ENCODE measurements at regions not wholly inside any gene's neighbourhood (a gene's known extent, or its start where the extent isn't known, plus 50 kb on each side); places are given as distances from the start of the nearest gene placed in this dataset.
"Not testable (repeated sequence)": the region's sequence is repeated elsewhere in the genome, so short reads cannot be mapped to it uniquely, and the experiment has no call there.

- no peak for DNase-seq (ENCODE audit: low read depth in 4 of 4, low spot score in 2 of 4)
Measured at GRCh38 chr14:58972233-58973017, 216.0 kb upstream of the DAAM1 start.

GRCh38 chr14:58977366-58977765 lies 211.1 kb upstream of the DAAM1 start:
- no peak for DNase-seq (ENCODE audit: low read depth in 4 of 4, low spot score in 2 of 4)

GRCh38 chr14:58978343-58978742 lies 210.1 kb upstream of the DAAM1 start:
- DNase-seq (ENCODE audit: low read depth in 4 of 4, low spot score in 2 of 4) = no peak

- DNase-seq (ENCODE audit: low read depth in 4 of 4, low spot score in 2 of 4) = no peak
Measured at GRCh38 chr14:58979325-58979724, 209.1 kb upstream of the DAAM1 start.

- no peak for DNase-seq (ENCODE audit: low read depth in 4 of 4, low spot score in 2 of 4)
Measured at GRCh38 chr14:58981840-58982239, 206.6 kb upstream of the DAAM1 start.

- DNase-seq (ENCODE audit: low read depth in 4 of 4, low spot score in 2 of 4) = no peak
Measured at GRCh38 chr14:58985786-58986185, 202.7 kb upstream of the DAAM1 start.

GRCh38 chr14:58987591-58987990 lies 200.9 kb upstream of the DAAM1 start:
- no peak for DNase-seq (ENCODE audit: low read depth in 4 of 4, low spot score in 2 of 4)

GRCh38 chr14:58992935-58993334 lies 195.5 kb upstream of the DAAM1 start:
- DNase-seq (ENCODE audit: low read depth in 4 of 4, low spot score in 2 of 4) = no peak

- no peak for DNase-seq (ENCODE audit: low read depth in 4 of 4, low spot score in 2 of 4)
Measured at GRCh38 chr14:58994130-58994529, 194.3 kb upstream of the DAAM1 start.

- no peak for DNase-seq (ENCODE audit: low read depth in 4 of 4, low spot score in 2 of 4)
Measured at GRCh38 chr14:59004012-59004411, 184.5 kb upstream of the DAAM1 start.

GRCh38 chr14:59006179-59006578 lies 182.3 kb upstream of the DAAM1 start:
- not testable (repeated sequence) for DNase-seq (ENCODE audit: low read depth in 4 of 4, low spot score in 2 of 4)

- no peak for DNase-seq (ENCODE audit: low read depth in 4 of 4, low spot score in 2 of 4)
Measured at GRCh38 chr14:59009967-59010366, 178.5 kb upstream of the DAAM1 start.

- DNase-seq (ENCODE audit: low read depth in 4 of 4, low spot score in 2 of 4) = no peak
Measured at GRCh38 chr14:59013672-59014298, 174.7 kb upstream of the DAAM1 start.

GRCh38 chr14:59015482-59015881 lies 173.0 kb upstream of the DAAM1 start:
- DNase-seq (ENCODE audit: low read depth in 4 of 4, low spot score in 2 of 4) = no peak

GRCh38 chr14:59017285-59017965 lies 171.0 kb upstream of the DAAM1 start:
- DNase-seq (ENCODE audit: low read depth in 4 of 4, low spot score in 2 of 4) = no peak

GRCh38 chr14:59018460-59018859 lies 170.0 kb upstream of the DAAM1 start:
- DNase-seq (ENCODE audit: low read depth in 4 of 4, low spot score in 2 of 4) = no peak

GRCh38 chr14:59018978-59019377 lies 169.5 kb upstream of the DAAM1 start:
- no peak for DNase-seq (ENCODE audit: low read depth in 4 of 4, low spot score in 2 of 4)

GRCh38 chr14:59020382-59020781 lies 168.1 kb upstream of the DAAM1 start:
- DNase-seq (ENCODE audit: low read depth in 4 of 4, low spot score in 2 of 4) = no peak

- DNase-seq (ENCODE audit: low read depth in 4 of 4, low spot score in 2 of 4) = no peak
Measured at GRCh38 chr14:59022144-59022543, 166.3 kb upstream of the DAAM1 start.

GRCh38 chr14:59026081-59026480 lies 162.4 kb upstream of the DAAM1 start:
- no peak for DNase-seq (ENCODE audit: low read depth in 4 of 4, low spot score in 2 of 4)

GRCh38 chr14:59026640-59027039 lies 161.8 kb upstream of the DAAM1 start:
- not testable (repeated sequence) for DNase-seq (ENCODE audit: low read depth in 4 of 4, low spot score in 2 of 4)

Data from left renal cortex interstitium (tissue), 4 donors.